ENCODE measurements at regions not wholly inside any gene's neighbourhood (a gene's known extent, or its start where the extent isn't known, plus 50 kb on each side); places are given as distances from the start of the nearest gene placed in this dataset.
A peak's percentile ranks its signal among the peaks of the same experiment; 100 is the strongest.
"Not testable (repeated sequence)": the region's sequence is repeated elsewhere in the genome, so short reads cannot be mapped to it uniquely, and the experiment has no call there.

DNA sequence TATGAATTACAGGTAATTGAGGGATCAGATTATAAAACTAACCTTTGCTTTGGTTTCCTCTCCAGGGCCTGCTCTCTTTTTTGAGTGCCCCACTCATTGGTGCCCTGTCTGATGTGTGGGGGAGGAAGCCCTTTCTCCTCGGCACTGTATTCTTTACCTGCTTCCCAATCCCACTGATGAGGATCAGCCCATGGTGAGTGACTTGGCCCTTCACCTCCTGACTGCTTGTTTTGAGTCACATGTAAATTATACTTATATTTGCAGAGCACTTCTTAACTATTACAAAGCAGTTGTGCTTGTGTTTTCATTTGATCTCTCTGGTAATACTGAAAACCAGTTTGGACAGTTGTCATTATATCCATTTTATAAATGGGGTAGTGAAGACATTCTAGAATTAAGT, 109.9 kb upstream of the NUTM2F start:
- not testable (repeated sequence) for DNase-seq (ENCODE audit: low spot score in 2 of 2, unreplicated experiment in 2 of 2); H3K4me1 Mint-ChIP-seq; H3K9me3 Mint-ChIP-seq; H3K27me3 Mint-ChIP-seq (ENCODE audit: low read depth); H3K4me3 Mint-ChIP-seq; H3K27ac Mint-ChIP-seq
- peaks cover 23% of the 10 kb centered on the region for H3K36me3 Mint-ChIP-seq

DNA sequence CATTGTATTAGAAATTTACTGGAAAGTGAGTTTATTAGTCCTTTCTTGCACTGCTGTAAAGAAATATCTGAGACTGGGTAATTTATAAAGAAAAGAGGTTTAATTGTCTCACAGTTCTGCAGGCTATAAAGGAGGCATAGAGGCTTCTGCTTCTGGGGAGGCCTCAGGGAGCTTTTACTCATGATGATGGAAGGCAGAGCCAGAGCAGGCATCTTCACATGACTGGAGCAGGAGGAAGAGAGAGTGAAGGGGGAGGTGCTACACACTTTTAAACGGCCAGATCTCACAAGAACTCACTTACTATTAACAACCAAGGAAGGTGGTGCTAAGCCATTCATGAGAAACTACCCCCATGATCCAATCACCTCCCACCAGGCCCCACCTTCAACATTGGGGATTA, 112.7 kb upstream of the NUTM2F start:
- H3K4me3 Mint-ChIP-seq; H3K9me3 Mint-ChIP-seq; H3K27me3 Mint-ChIP-seq (ENCODE audit: low read depth); H3K27ac Mint-ChIP-seq; DNase-seq (ENCODE audit: low spot score in 2 of 2, unreplicated experiment in 2 of 2): not testable (repeated sequence)
- Mint-ChIP-seq H3K36me3 (peaks cover 23% of the 10 kb centered on the region), H3K4me1 (peaks cover 32% of the 10 kb centered on the region)

DNA sequence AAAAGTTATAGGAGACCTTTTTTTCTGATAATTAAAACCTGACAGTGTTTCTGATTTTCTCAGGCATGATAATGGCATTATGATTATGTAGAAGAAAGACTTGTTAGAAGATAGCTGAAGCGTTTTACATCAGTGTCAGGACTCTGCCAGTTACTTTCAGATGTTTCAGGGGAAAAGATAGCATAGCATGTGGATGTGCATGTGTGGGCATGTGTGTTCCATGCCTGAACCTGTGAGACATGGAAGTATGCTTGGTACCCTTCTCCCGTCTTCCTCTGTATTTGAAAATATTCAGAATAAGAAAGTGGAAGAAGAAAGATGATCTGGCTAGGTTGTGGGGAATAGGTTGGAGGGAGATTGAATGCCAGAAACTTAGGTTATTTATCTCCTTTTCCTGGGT, 113.1 kb upstream of the PCAT7 start:
- Mint-ChIP-seq H3K36me3 (peaks cover 25% of the 10 kb centered on the region), H3K9me3 (no peaks in the 10 kb centered on the region), H3K27ac (no peak overlapping the region), H3K4me3 (no peak overlapping the region), H3K4me1 (peaks cover 35% of the 10 kb centered on the region), H3K27me3 (ENCODE audit: low read depth) (no peaks in the 10 kb centered on the region)
- no peak for DNase-seq (ENCODE audit: low spot score in 2 of 2, unreplicated experiment in 2 of 2)
- TF ChIP-seq, protein P1, sequence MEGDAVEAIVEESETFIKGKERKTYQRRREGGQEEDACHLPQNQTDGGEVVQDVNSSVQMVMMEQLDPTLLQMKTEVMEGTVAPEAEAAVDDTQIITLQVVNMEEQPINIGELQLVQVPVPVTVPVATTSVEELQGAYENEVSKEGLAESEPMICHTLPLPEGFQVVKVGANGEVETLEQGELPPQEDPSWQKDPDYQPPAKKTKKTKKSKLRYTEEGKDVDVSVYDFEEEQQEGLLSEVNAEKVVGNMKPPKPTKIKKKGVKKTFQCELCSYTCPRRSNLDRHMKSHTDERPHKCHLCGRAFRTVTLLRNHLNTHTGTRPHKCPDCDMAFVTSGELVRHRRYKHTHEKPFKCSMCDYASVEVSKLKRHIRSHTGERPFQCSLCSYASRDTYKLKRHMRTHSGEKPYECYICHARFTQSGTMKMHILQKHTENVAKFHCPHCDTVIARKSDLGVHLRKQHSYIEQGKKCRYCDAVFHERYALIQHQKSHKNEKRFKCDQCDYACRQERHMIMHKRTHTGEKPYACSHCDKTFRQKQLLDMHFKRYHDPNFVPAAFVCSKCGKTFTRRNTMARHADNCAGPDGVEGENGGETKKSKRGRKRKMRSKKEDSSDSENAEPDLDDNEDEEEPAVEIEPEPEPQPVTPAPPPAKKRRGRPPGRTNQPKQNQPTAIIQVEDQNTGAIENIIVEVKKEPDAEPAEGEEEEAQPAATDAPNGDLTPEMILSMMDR (IDR thresholded peaks at IDR 0.05; ENCODE audit: unreplicated experiment) = no peak

DNA sequence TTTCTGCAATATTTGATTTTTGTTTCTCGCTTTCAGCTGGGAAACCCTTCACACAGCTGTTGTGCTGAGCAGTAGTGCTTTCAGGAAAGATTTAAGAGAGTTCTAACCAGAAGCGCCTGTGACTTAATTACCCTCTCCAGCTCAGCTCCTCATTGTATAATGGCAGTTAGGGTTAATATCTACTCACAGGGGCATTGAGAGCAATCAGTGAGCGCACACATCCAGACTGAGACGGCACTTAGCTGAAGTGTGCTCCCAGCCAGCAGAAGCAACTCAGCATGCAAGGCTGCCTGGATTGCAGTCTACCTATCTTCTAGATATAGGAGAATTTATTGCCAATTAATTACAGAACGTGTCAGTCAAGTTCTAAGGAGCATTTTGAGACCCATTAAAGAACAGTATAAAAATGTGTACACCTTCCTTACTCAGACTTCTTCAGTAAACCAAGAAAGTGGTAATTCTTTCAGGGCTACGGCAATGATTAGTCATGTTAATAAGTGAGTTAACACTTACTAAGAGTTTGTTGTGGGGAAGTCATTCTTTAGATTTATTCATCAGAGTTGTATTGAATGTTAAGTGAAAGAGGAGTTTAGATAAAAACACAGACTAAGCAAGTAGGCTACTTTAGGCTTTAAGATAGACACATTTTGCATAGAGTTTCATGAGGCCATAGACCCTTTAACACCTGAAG, 111.7 kb upstream of the PCAT7 start:
- H3K36me3 Mint-ChIP-seq = peaks cover 30% of the 10 kb centered on the region
- DNase-seq (ENCODE audit: low spot score in 2 of 2, unreplicated experiment in 2 of 2) = no peak
- H3K9me3 Mint-ChIP-seq = no peaks in the 10 kb centered on the region
- TF ChIP-seq, protein P1 (IDR thresholded peaks at IDR 0.05; ENCODE audit: unreplicated experiment) = no peak
- no peak overlapping the region for H3K27ac Mint-ChIP-seq
- no peak overlapping the region for H3K4me3 Mint-ChIP-seq
- no peaks in the 10 kb centered on the region for H3K27me3 Mint-ChIP-seq (ENCODE audit: low read depth)
- peaks cover 35% of the 10 kb centered on the region for H3K4me1 Mint-ChIP-seq

DNA sequence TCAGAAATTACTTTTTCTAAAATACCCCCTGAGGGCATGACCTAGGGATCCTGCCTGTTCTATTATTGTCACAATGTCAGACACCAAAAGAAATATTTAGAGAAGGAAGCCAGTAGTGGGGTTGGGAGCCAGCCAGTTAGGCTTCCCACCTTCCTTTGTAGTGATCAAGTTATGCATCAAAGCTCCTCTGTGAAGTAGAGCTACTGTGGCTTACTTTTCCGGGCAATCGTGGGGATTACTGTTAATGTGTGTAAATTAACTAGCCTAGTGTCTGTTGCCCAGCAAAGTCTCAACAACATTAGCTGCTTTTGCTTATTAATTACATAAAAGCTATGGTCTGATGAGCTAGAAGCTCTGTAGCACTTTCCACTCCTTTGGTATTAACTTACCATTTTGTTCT, 109.0 kb upstream of the PCAT7 start:
- H3K36me3 Mint-ChIP-seq = peaks cover 40% of the 10 kb centered on the region
- no peaks in the 10 kb centered on the region for H3K27me3 Mint-ChIP-seq (ENCODE audit: low read depth)
- DNase-seq (ENCODE audit: low spot score in 2 of 2, unreplicated experiment in 2 of 2) = no peak
- H3K27ac Mint-ChIP-seq = peak overlapping the region; percentile 36
- no peak overlapping the region for H3K4me3 Mint-ChIP-seq
- peaks cover 31% of the 10 kb centered on the region for H3K4me1 Mint-ChIP-seq
- TF ChIP-seq, protein P1 (IDR thresholded peaks at IDR 0.05; ENCODE audit: unreplicated experiment) = no peak
- no peaks in the 10 kb centered on the region for H3K9me3 Mint-ChIP-seq

DNA sequence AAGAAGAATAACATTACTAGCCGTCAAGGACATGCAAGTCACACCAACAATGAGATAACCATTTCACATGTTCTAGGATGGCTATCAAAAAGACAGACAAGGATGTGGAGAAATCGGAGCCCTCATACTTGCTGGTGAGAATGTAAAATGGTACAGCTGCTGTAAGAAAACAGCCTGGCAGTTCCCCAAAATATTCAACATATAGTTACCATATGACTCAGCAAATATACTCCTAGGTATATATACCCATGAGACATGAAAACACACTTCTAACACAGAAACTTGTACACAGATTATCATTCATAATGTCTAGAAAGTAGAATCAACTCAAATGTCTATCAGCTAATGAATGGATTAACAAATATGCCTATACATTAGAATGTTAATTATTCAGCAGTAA, 105.4 kb upstream of the PCAT7 start:
- peaks cover 30% of the 10 kb centered on the region for H3K36me3 Mint-ChIP-seq
- H3K4me3 Mint-ChIP-seq = no peak overlapping the region
- H3K4me1 Mint-ChIP-seq = peaks cover 20% of the 10 kb centered on the region
- no peaks in the 10 kb centered on the region for H3K9me3 Mint-ChIP-seq
- no peak for DNase-seq (ENCODE audit: low spot score in 2 of 2, unreplicated experiment in 2 of 2)
- TF ChIP-seq, protein P1 (IDR thresholded peaks at IDR 0.05; ENCODE audit: unreplicated experiment) = no peak
- H3K27me3 Mint-ChIP-seq (ENCODE audit: low read depth) = no peaks in the 10 kb centered on the region
- no peak overlapping the region for H3K27ac Mint-ChIP-seq

DNA sequence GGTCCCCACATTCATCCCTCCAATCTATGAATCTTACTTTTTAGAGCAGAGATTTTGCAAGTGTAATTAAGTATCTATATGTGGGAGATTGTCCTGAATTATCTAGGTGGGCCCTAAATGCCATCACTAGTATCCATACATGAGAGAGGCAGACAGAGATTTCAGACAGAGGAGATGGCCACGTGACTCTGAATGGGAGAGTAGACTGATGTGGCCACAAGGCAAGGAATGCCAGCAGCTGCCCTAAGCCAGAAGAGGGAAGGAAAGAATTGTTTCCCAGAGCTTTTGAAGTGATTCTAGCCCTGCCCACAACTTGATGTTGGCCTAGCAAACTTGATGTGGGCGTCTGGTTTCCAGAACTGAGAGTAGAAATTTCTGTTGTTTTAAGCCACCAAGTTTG, 90.1 kb upstream of the PCAT7 start:
- no peaks in the 10 kb centered on the region for H3K4me1 Mint-ChIP-seq
- peaks cover 36% of the 10 kb centered on the region for H3K36me3 Mint-ChIP-seq
- TF ChIP-seq, protein P1 (IDR thresholded peaks at IDR 0.05; ENCODE audit: unreplicated experiment) = no peak
- H3K27ac Mint-ChIP-seq = no peak overlapping the region
- no peaks in the 10 kb centered on the region for H3K27me3 Mint-ChIP-seq (ENCODE audit: low read depth)
- no peak for DNase-seq (ENCODE audit: low spot score in 2 of 2, unreplicated experiment in 2 of 2)
- H3K9me3 Mint-ChIP-seq = peaks cover 39% of the 10 kb centered on the region
- no peak overlapping the region for H3K4me3 Mint-ChIP-seq

DNA sequence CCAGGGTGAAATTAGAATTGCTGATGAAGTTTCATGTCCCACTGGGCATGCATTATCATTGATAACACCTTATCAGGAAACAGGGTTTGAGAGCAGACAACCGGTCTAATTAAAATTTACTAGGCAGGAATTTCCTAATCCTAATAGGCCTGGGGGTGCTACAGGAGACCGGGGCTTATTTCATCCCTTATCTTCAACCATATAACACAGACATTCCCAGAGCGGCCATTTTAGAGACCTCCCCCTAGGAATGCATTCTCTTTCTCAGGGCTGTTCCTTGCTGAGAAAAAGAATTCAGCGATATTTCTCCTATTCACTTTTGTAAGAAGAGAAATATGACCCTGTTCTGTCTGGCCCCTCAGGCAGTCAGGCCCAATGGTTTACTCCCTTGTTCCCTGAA, 82.8 kb upstream of the PCAT7 start:
- not testable (repeated sequence) for H3K27me3 Mint-ChIP-seq (ENCODE audit: low read depth); H3K4me3 Mint-ChIP-seq; DNase-seq (ENCODE audit: low spot score in 2 of 2, unreplicated experiment in 2 of 2); H3K27ac Mint-ChIP-seq; H3K4me1 Mint-ChIP-seq
- Mint-ChIP-seq H3K36me3 (peaks cover 16% of the 10 kb centered on the region), H3K9me3 (peaks cover 54% of the 10 kb centered on the region)
